GM13977 (cell line): ENCODE measurements at regions not wholly inside any gene's neighbourhood (a gene's known extent, or its start where the extent isn't known, plus 50 kb on each side); places are given as distances from the start of the nearest gene placed in this dataset.

ENCODE experiments used
- DNase-seq: peaks from one replicate; pipeline ENCODE4 v3.0.0; 2012; ENCODE audit warnings: low spot score
- in situ Hi-C: fragments of 300-500 bp; cut with MboI; formaldehyde crosslinking; loops from one replicate; pipeline ENCODE4 v1.12.0; 2022; ENCODE audit warnings: low sequenced_read_pairs, low pct_unique_long_range_greater_than_20kb, mixed read lengths, inconsistent platforms; ENCODE audit not compliant: unreplicated experiment
- TF ChIP-seq, protein P1 (sequence below): IDR thresholded peaks from 2 replicates; pipeline ENCODE4 v1.5.1; 2012; ENCODE audit warnings: mild to moderate bottlenecking, control low read depth; ENCODE audit not compliant: insufficient read depth; ENCODE audit errors: extremely low read depth, missing control alignments

DNA sequence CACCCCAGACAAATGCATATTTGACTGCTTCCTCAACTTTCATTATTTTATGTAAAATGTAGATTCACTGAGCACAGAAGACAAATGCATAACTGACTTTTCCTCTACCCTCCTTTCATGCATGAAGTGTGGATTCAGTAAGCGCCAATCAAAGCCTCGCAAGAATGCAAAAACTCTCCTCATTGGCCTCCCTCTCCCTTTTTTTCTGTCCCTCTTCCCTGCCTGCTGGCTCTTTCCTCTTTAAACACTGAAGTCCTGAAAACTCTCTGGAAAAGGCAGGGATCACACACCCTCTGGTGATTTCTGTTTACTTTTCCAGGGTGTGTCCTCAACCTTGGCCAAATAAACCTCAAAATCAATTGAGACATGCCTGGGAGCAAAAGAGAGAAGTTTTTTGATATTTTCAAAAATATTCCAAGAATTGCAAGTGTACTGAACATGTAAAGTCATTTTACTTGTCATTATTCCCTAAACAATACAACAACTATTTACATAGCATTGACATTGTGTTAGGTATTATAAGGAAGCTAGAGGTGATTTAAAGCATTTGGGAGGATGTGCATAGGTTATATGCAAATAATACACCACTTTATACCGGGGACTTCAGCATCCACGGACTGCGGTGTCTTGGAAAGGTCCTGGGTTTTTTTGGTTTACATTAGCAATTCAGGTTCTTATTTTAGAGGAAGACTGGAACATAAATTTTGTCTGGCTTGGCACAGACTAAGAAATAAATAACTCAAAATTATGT lies 71.4 kb downstream of the SEC61G start:
- no peak for DNase-seq
- in situ Hi-C loops = no loop called here

GRCh38 chr7:54680377-54681005 lies 78.5 kb downstream of the SEC61G start:
- no peak for DNase-seq
- in situ Hi-C loops = no loop called here
- TF ChIP-seq, protein P1, sequence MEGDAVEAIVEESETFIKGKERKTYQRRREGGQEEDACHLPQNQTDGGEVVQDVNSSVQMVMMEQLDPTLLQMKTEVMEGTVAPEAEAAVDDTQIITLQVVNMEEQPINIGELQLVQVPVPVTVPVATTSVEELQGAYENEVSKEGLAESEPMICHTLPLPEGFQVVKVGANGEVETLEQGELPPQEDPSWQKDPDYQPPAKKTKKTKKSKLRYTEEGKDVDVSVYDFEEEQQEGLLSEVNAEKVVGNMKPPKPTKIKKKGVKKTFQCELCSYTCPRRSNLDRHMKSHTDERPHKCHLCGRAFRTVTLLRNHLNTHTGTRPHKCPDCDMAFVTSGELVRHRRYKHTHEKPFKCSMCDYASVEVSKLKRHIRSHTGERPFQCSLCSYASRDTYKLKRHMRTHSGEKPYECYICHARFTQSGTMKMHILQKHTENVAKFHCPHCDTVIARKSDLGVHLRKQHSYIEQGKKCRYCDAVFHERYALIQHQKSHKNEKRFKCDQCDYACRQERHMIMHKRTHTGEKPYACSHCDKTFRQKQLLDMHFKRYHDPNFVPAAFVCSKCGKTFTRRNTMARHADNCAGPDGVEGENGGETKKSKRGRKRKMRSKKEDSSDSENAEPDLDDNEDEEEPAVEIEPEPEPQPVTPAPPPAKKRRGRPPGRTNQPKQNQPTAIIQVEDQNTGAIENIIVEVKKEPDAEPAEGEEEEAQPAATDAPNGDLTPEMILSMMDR = no peak

More for the DNA sequence above, 71.4 kb downstream of the SEC61G start:
- TF ChIP-seq, protein P1 = no peak

- no peak for DNase-seq
- TF ChIP-seq, protein P1 = no peak
- in situ Hi-C loops = no loop called here
These were observed 79.6 kb downstream of the SEC61G start for GRCh38 chr7:54679490-54679817.

GRCh38 chr7:54678763-54679489 lies 80.1 kb downstream of the SEC61G start:
- in situ Hi-C loops = no loop called here
- no peak for DNase-seq
- TF ChIP-seq, protein P1 = no peak

- DNase-seq = no peak
- TF ChIP-seq, protein P1 = no peak
- in situ Hi-C loops = no loop called here
These were observed 84.1 kb downstream of the SEC61G start for GRCh38 chr7:54674891-54675290.

DNA sequence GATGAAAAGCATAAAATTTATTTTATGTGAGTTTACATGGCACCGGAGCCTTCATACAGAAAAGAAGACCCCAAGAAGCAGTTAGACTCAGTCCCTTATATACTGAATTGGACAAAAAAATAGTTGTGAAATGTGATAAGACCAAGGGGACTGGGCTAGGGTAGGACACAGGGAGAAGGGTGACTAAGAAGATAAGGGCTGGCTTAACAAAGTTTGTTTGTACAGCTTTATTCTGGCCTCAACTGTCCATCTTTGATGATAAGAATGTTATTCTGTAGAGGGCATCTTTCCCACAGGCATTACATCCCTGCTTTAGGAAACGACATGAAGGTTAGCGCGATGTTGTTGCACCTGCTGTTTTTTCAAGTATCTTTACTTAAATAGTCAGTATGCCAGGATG lies 86.5 kb downstream of the SEC61G start:
- in situ Hi-C loops = no loop called here
- TF ChIP-seq, protein P1 = no peak
- no peak for DNase-seq
